GM12878 (cell line): ENCODE measurements at regions not wholly inside any gene's neighbourhood (a gene's known extent, or its start where the extent isn't known, plus 50 kb on each side); places are given as distances from the start of the nearest gene placed in this dataset.

Source experiments
- CEBPB ChIP-seq, 2 experiments: fragments of 150-350 bp in 1 of 2; IDR thresholded peaks; 2 replicates each; pipeline ENCODE4 v1.6.1; 2012 to 2014; ENCODE audit warnings: low read depth in 2 of 2, low read length in 2 of 2, borderline replicate concordance in 1 of 2, inconsistent platforms in 1 of 2
- GABPA ChIP-seq: IDR thresholded peaks from 2 replicates; pipeline ENCODE4 v1.6.1; 2014; ENCODE audit warnings: antibody characterized with exemption, low read depth, mild to moderate bottlenecking, inconsistent platforms
- NFYA ChIP-seq: IDR thresholded peaks from 2 replicates; pipeline ENCODE4 v1.6.1; 2011; ENCODE audit warnings: low read depth, mild to moderate bottlenecking, low read length, improper control_type of control experiment, borderline replicate concordance
- POLR2AphosphoS5 ChIP-seq: IDR thresholded peaks from 2 replicates; pipeline ENCODE4 v1.6.1; 2011; ENCODE audit warnings: mild to moderate bottlenecking, low read length, inconsistent platforms
- TCF3 ChIP-seq: IDR thresholded peaks from 2 replicates; pipeline ENCODE4 v1.6.1; 2012; ENCODE audit warnings: low read depth, mild to moderate bottlenecking, low read length, borderline replicate concordance; ENCODE audit not compliant: insufficient read depth
- TF ChIP-seq, protein P1 (sequence below): IDR thresholded peaks from 2 replicates; pipeline ENCODE4 v1.6.1; 2012; ENCODE audit warnings: low read depth, low read length, improper control_type of control experiment
- TF ChIP-seq, protein P2 (sequence below), 3 experiments: IDR thresholded peaks in 2 of 3; conservative IDR thresholded peaks in 1 of 3; 2 replicates each; pipeline ENCODE4 v1.5.1; 2011; ENCODE audit warnings: low read depth in 3 of 3, low read length in 3 of 3, mild to moderate bottlenecking in 3 of 3, control low read depth in 2 of 3, moderate library complexity in 2 of 3, inconsistent platforms in 1 of 3, mixed read lengths in 1 of 3; ENCODE audit not compliant: control insufficient read depth in 2 of 3, insufficient read depth in 1 of 3; ENCODE audit errors: extremely low read depth in 1 of 3
- TF ChIP-seq, protein P3 (sequence below): fragments of 450-650 bp; formaldehyde crosslinking; IDR thresholded peaks from 2 replicates; pipeline ENCODE4 v1.5.0; 2022; ENCODE audit warnings: mild to moderate bottlenecking, missing genetic modification characterization

GRCh38 chr6:4413073-4413472, 277.7 kb upstream of the ECI2 start:
- TF ChIP-seq POLR2AphosphoS5 (no peak), CEBPB (IDR thresholded peaks at IDR 0.05; ENCODE audit: borderline replicate concordance in 1 of 2, low read depth in 2 of 2, low read length in 2 of 2) (no peak), NFYA (no peak), TCF3 (no peak), GABPA (no peak)
- TF ChIP-seq, protein P1, sequence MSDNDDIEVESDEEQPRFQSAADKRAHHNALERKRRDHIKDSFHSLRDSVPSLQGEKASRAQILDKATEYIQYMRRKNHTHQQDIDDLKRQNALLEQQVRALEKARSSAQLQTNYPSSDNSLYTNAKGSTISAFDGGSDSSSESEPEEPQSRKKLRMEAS = no peak
- TF ChIP-seq, protein P2, sequence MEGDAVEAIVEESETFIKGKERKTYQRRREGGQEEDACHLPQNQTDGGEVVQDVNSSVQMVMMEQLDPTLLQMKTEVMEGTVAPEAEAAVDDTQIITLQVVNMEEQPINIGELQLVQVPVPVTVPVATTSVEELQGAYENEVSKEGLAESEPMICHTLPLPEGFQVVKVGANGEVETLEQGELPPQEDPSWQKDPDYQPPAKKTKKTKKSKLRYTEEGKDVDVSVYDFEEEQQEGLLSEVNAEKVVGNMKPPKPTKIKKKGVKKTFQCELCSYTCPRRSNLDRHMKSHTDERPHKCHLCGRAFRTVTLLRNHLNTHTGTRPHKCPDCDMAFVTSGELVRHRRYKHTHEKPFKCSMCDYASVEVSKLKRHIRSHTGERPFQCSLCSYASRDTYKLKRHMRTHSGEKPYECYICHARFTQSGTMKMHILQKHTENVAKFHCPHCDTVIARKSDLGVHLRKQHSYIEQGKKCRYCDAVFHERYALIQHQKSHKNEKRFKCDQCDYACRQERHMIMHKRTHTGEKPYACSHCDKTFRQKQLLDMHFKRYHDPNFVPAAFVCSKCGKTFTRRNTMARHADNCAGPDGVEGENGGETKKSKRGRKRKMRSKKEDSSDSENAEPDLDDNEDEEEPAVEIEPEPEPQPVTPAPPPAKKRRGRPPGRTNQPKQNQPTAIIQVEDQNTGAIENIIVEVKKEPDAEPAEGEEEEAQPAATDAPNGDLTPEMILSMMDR (IDR thresholded peaks at IDR 0.05 in 2 of 3, conservative IDR thresholded peaks at IDR 0.05 in 1 of 3; ENCODE audit: control insufficient read depth in 2 of 3, extremely low read depth in 1 of 3, insufficient read depth in 1 of 3, low read depth in 3 of 3, low read length in 3 of 3) = no peak
- TF ChIP-seq, protein P3, sequence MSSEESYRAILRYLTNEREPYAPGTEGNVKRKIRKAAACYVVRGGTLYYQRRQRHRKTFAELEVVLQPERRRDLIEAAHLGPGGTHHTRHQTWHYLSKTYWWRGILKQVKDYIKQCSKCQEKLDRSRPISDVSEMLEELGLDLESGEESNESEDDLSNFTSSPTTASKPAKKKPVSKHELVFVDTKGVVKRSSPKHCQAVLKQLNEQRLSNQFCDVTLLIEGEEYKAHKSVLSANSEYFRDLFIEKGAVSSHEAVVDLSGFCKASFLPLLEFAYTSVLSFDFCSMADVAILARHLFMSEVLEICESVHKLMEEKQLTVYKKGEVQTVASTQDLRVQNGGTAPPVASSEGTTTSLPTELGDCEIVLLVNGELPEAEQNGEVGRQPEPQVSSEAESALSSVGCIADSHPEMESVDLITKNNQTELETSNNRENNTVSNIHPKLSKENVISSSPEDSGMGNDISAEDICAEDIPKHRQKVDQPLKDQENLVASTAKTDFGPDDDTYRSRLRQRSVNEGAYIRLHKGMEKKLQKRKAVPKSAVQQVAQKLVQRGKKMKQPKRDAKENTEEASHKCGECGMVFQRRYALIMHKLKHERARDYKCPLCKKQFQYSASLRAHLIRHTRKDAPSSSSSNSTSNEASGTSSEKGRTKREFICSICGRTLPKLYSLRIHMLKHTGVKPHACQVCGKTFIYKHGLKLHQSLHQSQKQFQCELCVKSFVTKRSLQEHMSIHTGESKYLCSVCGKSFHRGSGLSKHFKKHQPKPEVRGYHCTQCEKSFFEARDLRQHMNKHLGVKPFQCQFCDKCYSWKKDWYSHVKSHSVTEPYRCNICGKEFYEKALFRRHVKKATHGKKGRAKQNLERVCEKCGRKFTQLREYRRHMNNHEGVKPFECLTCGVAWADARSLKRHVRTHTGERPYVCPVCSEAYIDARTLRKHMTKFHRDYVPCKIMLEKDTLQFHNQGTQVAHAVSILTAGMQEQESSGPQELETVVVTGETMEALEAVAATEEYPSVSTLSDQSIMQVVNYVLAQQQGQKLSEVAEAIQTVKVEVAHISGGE (CRISPR knock-in tag) = no peak
